Skeletal muscle satellite cell (primary cell): ENCODE measurements at regions not wholly inside any gene's neighbourhood (a gene's known extent, or its start where the extent isn't known, plus 50 kb on each side); places are given as distances from the start of the nearest gene placed in this dataset.
"Not testable (repeated sequence)": the region's sequence is repeated elsewhere in the genome, so short reads cannot be mapped to it uniquely, and the experiment has no call there.

Experiments
- H3K27me3 ChIP-seq: 2 replicates; pipeline ENCODE4 v1.7.0; 2013; ENCODE audit warnings: low read length; ENCODE audit not compliant: control insufficient read depth, insufficient read depth
- H3K36me3 ChIP-seq: 2 replicates; pipeline ENCODE4 v1.7.0; 2013; ENCODE audit warnings: mild to moderate bottlenecking, control low read depth, low read length; ENCODE audit not compliant: insufficient read depth
- H3K4me1 ChIP-seq: 2 replicates; pipeline ENCODE4 v1.7.0; 2013; ENCODE audit warnings: low read length; ENCODE audit not compliant: control insufficient read depth, insufficient read depth
- H3K4me2 ChIP-seq: 2 replicates; pipeline ENCODE4 v1.7.0; 2013; ENCODE audit warnings: mild to moderate bottlenecking, low read length
- H3K4me3 ChIP-seq: 2 replicates; pipeline ENCODE4 v1.7.0; 2013; ENCODE audit warnings: low read length
- H3K9ac ChIP-seq: 2 replicates; pipeline ENCODE4 v1.7.0; 2013; ENCODE audit warnings: mild to moderate bottlenecking, low read depth, low read length, moderate library complexity
- H3K9me3 ChIP-seq: replicated peaks from 2 replicates; pipeline ENCODE4 v1.7.0; 2013; ENCODE audit warnings: mild to moderate bottlenecking, control low read depth, low read length

DNA sequence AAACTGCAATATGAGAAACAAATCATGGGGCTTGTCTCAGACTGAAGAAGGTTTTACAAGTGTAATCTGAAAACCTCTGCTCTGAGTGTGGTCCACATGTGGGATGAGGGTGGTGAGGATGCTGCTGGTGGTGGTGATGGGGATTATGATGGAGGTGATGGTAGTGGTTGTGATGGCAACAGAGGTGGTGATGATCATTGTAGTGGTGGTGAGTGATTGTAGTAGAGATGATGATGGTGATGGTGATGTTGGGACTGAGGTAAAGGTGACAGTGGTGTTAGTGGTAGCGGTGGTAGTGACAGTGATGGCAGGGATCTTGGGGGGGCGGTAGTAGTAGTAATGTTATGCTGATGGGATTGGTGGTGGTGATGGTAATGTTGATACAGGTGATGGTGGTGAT, 217.8 kb downstream of the ANAPC1 start:
- Histone ChIP-seq H3K9ac (no peak overlapping the region), H3K4me2 (no peak overlapping the region), H3K4me1 (peaks cover 20% of the 10 kb centered on the region), H3K4me3 (no peak overlapping the region), H3K9me3 (no peaks in the 10 kb centered on the region), H3K27me3 (no peaks in the 10 kb centered on the region), H3K36me3 (no peaks in the 10 kb centered on the region)

DNA sequence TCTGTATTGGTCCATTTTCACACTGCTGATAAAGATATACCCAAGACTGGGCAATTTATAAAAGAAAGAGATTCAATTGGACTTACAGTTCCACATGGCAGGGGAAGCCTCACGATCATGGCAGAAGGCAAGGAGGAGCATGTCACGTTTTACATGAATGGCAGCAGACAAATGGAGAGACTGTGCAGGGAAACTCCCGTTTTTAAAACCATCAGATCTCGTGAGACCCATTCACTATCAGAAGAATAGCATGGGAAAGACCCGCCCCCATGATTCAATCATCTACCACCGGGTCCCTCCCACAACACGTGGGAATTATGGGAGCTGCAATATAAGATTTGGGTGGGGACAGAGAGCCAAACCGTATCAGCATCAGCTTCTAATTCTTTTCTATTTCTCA, 217.0 kb downstream of the ANAPC1 start:
- no peaks in the 10 kb centered on the region for H3K36me3 ChIP-seq
- H3K4me1 ChIP-seq: peaks cover 19% of the 10 kb centered on the region
- peaks cover 2% of the 10 kb centered on the region for H3K27me3 ChIP-seq
- no peaks in the 10 kb centered on the region for H3K9me3 ChIP-seq
- no peak overlapping the region for H3K9ac ChIP-seq
- H3K4me3 ChIP-seq: no peak overlapping the region
- no peak overlapping the region for H3K4me2 ChIP-seq

DNA sequence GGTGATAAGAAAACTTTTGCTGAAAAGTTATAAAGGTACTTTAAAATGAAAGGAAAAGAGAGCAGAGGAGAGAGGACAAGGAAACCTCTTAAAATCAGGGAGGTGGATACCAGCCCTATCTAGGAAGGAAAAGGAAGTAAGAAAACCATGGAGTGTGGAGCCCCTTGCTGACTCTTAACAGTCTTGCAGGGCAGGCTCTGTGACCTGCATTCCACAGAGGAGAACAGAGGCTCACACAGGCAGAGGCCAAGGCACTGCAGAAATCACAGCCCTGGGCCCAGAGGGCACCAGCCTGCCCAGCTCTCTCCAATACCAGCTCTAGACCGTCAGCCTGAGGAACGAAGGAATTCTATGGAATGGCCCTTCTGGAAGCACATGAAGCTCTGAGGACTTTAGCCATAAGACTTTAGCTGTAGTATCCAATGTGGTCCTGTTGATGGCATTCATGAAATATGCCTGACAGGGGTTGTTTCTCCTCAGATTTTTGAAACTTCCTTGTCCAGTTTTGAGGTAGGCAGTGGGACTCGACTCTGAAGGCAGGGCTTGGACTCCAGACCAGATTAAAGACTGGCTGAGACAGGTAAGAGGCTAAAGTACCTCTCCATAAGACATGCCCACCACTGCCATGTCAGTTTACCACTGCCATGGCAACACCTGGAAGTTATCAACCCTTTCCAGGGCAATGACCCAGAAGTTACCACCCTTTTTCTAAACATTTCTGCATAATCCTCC, 216.3 kb downstream of the ANAPC1 start:
- Histone ChIP-seq H3K4me3 (no peak overlapping the region), H3K36me3 (no peaks in the 10 kb centered on the region), H3K27me3 (peaks cover 2% of the 10 kb centered on the region), H3K4me1 (peaks cover 12% of the 10 kb centered on the region), H3K9me3 (no peaks in the 10 kb centered on the region), H3K4me2 (no peak overlapping the region), H3K9ac (no peak overlapping the region)

DNA sequence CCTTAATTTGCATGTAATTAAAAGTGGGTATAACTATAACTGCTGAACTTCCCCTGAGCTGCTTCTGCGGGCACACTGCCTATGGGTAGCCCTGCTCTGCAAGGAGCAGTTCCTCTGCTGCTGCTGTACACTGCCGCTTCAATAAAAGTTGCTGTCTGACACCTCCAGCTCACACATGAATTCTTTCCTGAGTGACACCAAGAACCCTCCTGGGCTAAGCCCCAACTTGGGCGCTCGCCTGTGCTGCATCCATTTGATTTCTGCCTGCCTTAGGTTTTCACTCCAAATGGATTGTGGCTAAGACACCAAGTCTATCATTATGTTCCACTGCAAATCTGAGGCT, 215.7 kb downstream of the ANAPC1 start:
- H3K9me3 ChIP-seq: no peaks in the 10 kb centered on the region
- H3K4me2 ChIP-seq: no peak overlapping the region
- peaks cover 2% of the 10 kb centered on the region for H3K27me3 ChIP-seq
- H3K4me3 ChIP-seq: no peak overlapping the region
- H3K36me3 ChIP-seq: no peaks in the 10 kb centered on the region
- no peak overlapping the region for H3K9ac ChIP-seq
- H3K4me1 ChIP-seq: peaks cover 6% of the 10 kb centered on the region

DNA sequence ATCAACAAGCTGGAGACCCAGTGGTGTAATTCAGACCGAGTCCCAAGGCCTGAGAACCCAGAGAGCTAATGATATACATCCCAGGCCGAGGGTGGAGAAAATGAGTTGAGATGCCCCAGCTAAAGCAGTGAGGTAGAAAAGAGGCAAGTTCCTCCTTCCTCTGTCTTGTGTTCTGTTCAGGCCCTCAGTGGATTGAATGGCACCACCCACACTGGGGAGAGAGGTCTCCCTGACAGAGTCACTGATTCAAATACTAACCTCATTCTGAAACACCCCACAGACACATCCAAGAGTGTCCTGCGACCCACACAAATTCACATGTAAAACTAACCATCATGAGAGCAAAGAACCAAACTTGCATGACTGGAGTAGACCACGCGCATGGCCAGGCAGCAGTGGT, 215.3 kb downstream of the ANAPC1 start:
- no peak overlapping the region for H3K9ac ChIP-seq
- H3K9me3 ChIP-seq: no peaks in the 10 kb centered on the region
- H3K36me3 ChIP-seq: no peaks in the 10 kb centered on the region
- no peak overlapping the region for H3K4me2 ChIP-seq
- H3K27me3 ChIP-seq: peaks cover 2% of the 10 kb centered on the region
- no peak overlapping the region for H3K4me3 ChIP-seq
- H3K4me1 ChIP-seq: peaks cover 4% of the 10 kb centered on the region

DNA sequence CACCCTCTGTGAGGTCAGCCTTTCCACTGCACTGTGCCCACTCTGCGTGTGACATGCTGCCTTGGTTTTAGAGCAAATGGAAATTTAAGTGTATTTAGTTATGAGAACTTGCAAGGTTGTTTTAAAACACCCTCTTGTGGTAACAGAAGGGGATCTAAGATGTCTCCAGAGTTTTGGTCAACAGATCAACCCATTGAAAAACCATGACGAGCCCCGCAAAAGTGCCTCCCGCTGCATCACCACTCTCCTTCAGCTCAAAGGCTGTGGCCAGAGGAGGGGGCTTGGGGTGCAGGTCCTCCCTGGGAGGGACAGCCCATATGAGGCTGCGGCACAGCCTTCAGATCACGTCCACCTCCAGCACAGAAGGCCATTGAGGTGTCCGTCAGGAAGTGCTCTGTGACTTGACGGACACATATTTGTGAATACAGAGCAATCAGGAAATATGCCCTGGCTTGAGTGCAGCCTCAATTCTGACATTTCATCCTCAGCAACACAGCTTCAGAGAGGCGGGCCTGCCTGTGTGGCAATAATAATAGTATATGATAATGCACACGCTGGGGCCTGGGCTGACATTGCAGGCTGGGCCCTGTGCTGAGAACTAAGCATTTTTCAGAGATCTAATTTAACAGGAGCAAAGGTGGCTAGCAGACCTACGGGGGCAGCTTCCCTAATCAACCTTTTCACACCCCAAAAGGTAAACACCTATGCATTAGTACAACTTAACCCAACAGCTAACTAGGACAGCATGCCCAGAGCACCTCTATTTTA, 213.9 kb downstream of the ANAPC1 start:
- no peaks in the 10 kb centered on the region for H3K36me3 ChIP-seq
- no peak overlapping the region for H3K9ac ChIP-seq
- H3K4me1 ChIP-seq: peaks cover 4% of the 10 kb centered on the region
- no peak overlapping the region for H3K4me3 ChIP-seq
- H3K4me2 ChIP-seq: no peak overlapping the region
- H3K9me3 ChIP-seq: no peaks in the 10 kb centered on the region
- peaks cover 2% of the 10 kb centered on the region for H3K27me3 ChIP-seq

DNA sequence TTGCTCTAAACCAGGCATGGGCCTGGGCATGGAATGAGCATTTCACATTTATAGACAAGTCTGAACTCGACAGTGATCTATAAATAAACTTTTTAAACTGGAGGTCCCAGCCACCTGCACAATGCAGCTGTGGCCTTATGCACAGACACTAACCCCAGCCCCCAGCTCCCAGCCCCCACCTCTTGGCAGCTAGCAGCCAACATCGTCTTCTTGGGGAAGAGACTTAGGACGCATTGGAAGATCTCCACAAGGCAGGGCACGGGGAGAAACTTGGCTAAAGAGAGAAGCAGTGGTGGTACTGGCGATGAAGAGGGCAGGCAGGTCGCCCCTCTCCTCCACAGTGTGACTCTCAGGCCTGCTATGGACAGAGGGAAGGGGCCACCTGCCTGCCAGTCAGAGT, 213.2 kb downstream of the ANAPC1 start:
- Histone ChIP-seq H3K4me2 (no peak overlapping the region), H3K9ac (no peak overlapping the region), H3K27me3 (peaks cover 8% of the 10 kb centered on the region), H3K9me3 (no peaks in the 10 kb centered on the region), H3K36me3 (no peaks in the 10 kb centered on the region), H3K4me3 (no peak overlapping the region), H3K4me1 (peaks cover 4% of the 10 kb centered on the region)

DNA sequence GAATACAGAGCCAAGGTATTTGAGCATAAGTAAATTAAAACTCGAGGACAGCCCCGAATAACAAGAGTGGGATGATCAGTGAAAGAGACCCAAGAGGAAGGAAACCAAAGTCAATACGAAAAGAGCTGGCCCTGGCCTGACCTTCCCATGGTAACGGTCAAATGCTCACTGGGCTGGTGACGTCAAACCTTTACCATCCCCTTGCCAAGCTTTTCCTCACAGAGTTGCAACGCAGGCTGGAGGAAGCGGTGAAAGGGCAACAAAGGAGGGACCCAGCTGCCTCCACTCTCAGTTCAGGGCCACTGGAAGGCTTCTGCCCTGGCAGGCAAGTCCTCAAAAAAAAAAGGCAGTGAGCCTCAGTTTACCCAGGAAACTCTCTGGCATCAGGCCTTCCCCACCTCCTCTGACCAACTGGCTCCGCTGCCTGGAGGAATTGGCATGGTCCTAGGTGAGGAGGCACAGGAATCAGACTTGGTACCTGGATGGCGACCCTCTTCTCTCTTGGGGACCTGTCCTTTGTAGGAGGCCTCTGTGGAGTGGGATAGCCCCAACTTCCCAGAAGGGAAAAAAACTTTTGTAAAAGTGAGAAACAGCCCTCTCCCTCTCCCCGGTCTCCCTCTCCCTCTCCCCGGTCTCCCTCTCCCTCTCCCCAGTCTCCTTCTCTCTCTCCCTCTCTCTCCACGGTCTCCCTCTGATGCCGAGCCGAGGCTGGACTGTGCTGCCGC, 212.4 kb downstream of the ANAPC1 start:
- no peaks in the 10 kb centered on the region for H3K36me3 ChIP-seq
- H3K4me1 ChIP-seq: peaks cover 4% of the 10 kb centered on the region
- no peak overlapping the region for H3K4me2 ChIP-seq
- H3K9me3 ChIP-seq: no peaks in the 10 kb centered on the region
- H3K9ac ChIP-seq: no peak overlapping the region
- peaks cover 9% of the 10 kb centered on the region for H3K27me3 ChIP-seq
- H3K4me3 ChIP-seq: no peak overlapping the region

DNA sequence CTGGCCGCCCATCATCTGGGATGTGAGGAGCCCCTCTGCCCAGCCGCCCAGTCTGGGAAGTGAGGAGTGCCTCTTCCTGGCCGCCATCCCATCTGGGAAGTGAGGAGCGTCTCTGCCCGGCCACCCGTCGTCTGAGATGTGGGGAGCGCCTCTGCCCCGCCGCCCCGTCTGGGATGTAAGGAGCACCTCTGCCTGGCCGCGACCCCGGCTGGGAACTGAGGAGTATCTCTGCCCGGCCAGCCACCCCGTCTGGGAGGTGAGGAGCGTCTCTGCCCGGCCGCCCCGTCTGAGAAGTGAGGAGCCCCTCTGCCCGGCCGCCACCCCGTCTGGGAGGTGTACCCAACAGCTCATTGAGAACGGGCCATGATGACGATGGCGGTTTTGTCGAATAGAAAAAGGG, 211.4 kb downstream of the ANAPC1 start:
- not testable (repeated sequence) for H3K4me3 ChIP-seq, H3K4me2 ChIP-seq, H3K4me1 ChIP-seq, H3K27me3 ChIP-seq, H3K9me3 ChIP-seq, H3K36me3 ChIP-seq, H3K9ac ChIP-seq

DNA sequence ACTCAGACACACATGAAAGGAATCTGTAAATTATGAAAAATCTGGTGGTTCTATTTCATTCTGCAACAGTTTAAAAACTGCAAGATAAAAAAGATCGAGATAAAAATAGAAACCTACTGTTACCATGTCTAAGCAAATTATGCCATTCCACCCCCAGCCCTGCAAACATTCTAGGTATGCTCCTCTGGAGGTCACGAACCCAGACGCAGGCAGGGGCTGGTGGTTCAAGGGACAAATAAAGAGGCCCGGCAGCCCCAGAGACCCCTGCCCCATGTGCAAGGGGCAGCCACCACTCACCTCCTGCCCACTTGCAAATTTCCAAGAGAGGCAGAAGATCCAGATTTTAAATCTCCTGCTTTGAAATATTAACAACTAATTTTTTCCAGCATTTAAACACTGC, 210.5 kb downstream of the ANAPC1 start:
- Histone ChIP-seq H3K27me3 (peaks cover 9% of the 10 kb centered on the region), H3K4me3 (no peak overlapping the region), H3K4me1 (peaks cover 9% of the 10 kb centered on the region), H3K9ac (no peak overlapping the region), H3K36me3 (no peaks in the 10 kb centered on the region), H3K4me2 (no peak overlapping the region), H3K9me3 (no peaks in the 10 kb centered on the region)

DNA sequence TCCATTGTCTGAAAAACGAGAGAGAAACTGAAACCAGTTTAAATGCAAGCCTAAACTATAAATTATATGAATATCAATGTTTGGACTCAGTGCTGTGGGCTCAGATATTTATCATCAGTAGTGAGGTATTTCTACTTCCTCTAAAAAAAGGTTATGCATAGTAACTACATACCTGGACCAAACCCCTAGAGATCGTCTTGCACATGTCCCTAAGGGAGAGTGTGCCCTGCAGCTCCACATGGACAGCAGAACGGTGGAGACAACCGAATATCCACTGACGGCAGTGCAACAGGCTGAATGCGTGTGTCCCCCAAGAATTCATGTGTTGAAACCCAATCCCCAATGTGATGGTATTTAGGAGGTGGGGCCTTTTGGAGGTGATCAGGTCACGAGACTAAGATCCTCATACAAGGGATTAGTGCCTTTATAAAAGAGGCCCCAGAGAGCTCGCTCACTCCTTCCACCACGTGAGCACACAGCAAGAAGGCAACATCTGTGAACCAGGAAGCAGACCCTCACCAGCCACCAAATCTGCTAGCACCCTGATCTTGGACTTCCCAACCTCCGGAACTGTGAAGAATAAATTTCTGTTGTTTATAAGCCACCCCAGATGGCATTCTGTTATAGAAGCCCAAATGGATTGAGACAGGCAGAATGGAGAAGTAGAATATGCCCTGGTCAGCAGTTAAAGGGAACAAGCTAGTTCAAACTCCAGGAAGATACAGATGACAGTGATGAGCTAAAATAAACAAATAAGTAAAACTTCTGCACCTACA, 208.4 kb downstream of the ANAPC1 start:
- Histone ChIP-seq H3K4me2 (no peak overlapping the region), H3K27me3 (peaks cover 15% of the 10 kb centered on the region), H3K36me3 (no peaks in the 10 kb centered on the region), H3K4me1 (peaks cover 14% of the 10 kb centered on the region), H3K9ac (no peak overlapping the region), H3K9me3 (no peaks in the 10 kb centered on the region), H3K4me3 (no peak overlapping the region)
